Liver (tissue), 8 donors: ENCODE measurements at regions not wholly inside any gene's neighbourhood (a gene's known extent, or its start where the extent isn't known, plus 50 kb on each side); places are given as distances from the start of the nearest gene placed in this dataset.

ENCODE experiments used
- DNase-seq: peaks from one replicate; pipeline ENCODE4 v3.0.0-alpha.2; 2017; ENCODE audit warnings: low spot score
- H3K27ac ChIP-seq, 2 donors: one replicate each; pipeline ENCODE4 v1.7.0; 2013; ENCODE audit warnings: inconsistent platforms in 2 of 2, low read length in 2 of 2, control low read depth in 1 of 2, low read depth in 1 of 2, mild to moderate bottlenecking in 1 of 2
- H3K27me3 ChIP-seq, 4 donors: one replicate each; pipeline versions ENCODE4 v1.6.1 to v1.7.0; 2013; ENCODE audit warnings: low read length in 3 of 4, inconsistent platforms in 1 of 4, mild to moderate bottlenecking in 1 of 4, moderate library complexity in 1 of 4; ENCODE audit not compliant: control insufficient read depth in 4 of 4, insufficient read depth in 4 of 4
- H3K36me3 ChIP-seq, 4 donors: one replicate each; pipeline versions ENCODE4 v1.6.1 to v1.7.0; 2013; ENCODE audit warnings: low read length in 3 of 4, mild to moderate bottlenecking in 3 of 4, low read depth in 1 of 4, moderate library complexity in 1 of 4; ENCODE audit not compliant: control insufficient read depth in 4 of 4, insufficient read depth in 3 of 4
- H3K4me1 ChIP-seq, 4 donors: one replicate each; pipeline versions ENCODE4 v1.6.1 to v1.7.0; 2013; ENCODE audit warnings: low read length in 3 of 4, mild to moderate bottlenecking in 3 of 4, moderate library complexity in 1 of 4; ENCODE audit not compliant: control insufficient read depth in 4 of 4, insufficient read depth in 4 of 4
- H3K4me3 ChIP-seq, 3 donors: one replicate each; pipeline versions ENCODE4 v1.6.1 to v1.7.0; 2013; ENCODE audit warnings: low read length in 3 of 3, control low read depth in 1 of 3, low read depth in 1 of 3, mild to moderate bottlenecking in 1 of 3
- H3K9ac ChIP-seq, 2 donors: one replicate each; pipeline ENCODE4 v1.7.0; 2013; ENCODE audit warnings: low read length in 2 of 2, mild to moderate bottlenecking in 2 of 2, moderate library complexity in 2 of 2, control low read depth in 1 of 2, low read depth in 1 of 2
- H3K9me3 ChIP-seq, 4 donors: one replicate each; pipeline versions ENCODE4 v1.6.1 to v1.7.0; 2013; ENCODE audit warnings: low read length in 3 of 4; ENCODE audit not compliant: control insufficient read depth in 4 of 4
- EGR1 ChIP-seq, 2 donors: IDR thresholded peaks; 2 replicates each; pipeline ENCODE4 v1.6.1; 2016 to 2018; ENCODE audit warnings: antibody characterized with exemption in 2 of 2, low read depth in 2 of 2
- FOXA1 ChIP-seq: IDR thresholded peaks from 2 replicates; pipeline ENCODE4 v1.6.1; 2016; ENCODE audit warnings: antibody characterized with exemption
- FOXA2 ChIP-seq: IDR thresholded peaks from 2 replicates; pipeline ENCODE4 v1.6.1; 2016; ENCODE audit warnings: antibody characterized with exemption
- GABPA ChIP-seq, 2 donors: IDR thresholded peaks in 1 of 2; conservative IDR thresholded peaks in 1 of 2; 2 replicates each; pipeline ENCODE4 v1.6.1; 2016; ENCODE audit warnings: antibody characterized with exemption in 2 of 2, mild to moderate bottlenecking in 1 of 2, moderate library complexity in 1 of 2
- HNF4A ChIP-seq, 2 donors: conservative IDR thresholded peaks; 2 replicates each; pipeline ENCODE4 v1.6.1; 2016; ENCODE audit warnings: antibody characterized with exemption in 2 of 2, mild to moderate bottlenecking in 2 of 2
- HNF4G ChIP-seq: IDR thresholded peaks from 2 replicates; pipeline ENCODE4 v1.6.1; 2016; ENCODE audit warnings: antibody characterized with exemption
- JUND ChIP-seq, 2 donors: IDR thresholded peaks; 2 replicates each; pipeline ENCODE4 v1.6.1; 2016; ENCODE audit warnings: antibody characterized with exemption in 2 of 2
- RAD21 ChIP-seq, 2 donors: IDR thresholded peaks; 2 replicates each; pipeline ENCODE4 v1.6.1; 2016; ENCODE audit warnings: antibody characterized with exemption in 2 of 2, mild to moderate bottlenecking in 2 of 2
- RXRA ChIP-seq, 2 donors: IDR thresholded peaks; 2 replicates each; pipeline ENCODE4 v1.6.1; 2017 to 2018; ENCODE audit warnings: antibody characterized with exemption in 2 of 2, mild to moderate bottlenecking in 1 of 2
- SP1 ChIP-seq: IDR thresholded peaks from 2 replicates; pipeline ENCODE4 v1.6.1; 2018; ENCODE audit warnings: antibody characterized with exemption, mild to moderate bottlenecking
- WGBS: extraction: QIAGEN DNeasy Blood & Tissue Kit; methylation state at CpG from one replicate; pipeline ENCODE4 v1.1.7; 2013; 5-methylcytosine and 5-hydroxymethylcytosine counted together
- TF ChIP-seq, protein P1 (sequence below): fragments of 150-350 bp; IDR thresholded peaks from 2 replicates; pipeline ENCODE4 v1.5.1; 2017; ENCODE audit warnings: improper control_type of control experiment, low read depth, low read length; ENCODE audit not compliant: missing input control
- TF ChIP-seq, protein P2 (sequence below): IDR thresholded peaks from 2 replicates; pipeline ENCODE4 v1.6.1; 2016; ENCODE audit warnings: antibody characterized with exemption
- TF ChIP-seq, protein P3 (sequence below): IDR thresholded peaks from 2 replicates; pipeline ENCODE4 v1.6.1; 2016; ENCODE audit warnings: antibody characterized with exemption
- TF ChIP-seq, protein P4 (sequence below): IDR thresholded peaks from 2 replicates; pipeline ENCODE4 v1.6.1; 2016; ENCODE audit warnings: antibody characterized with exemption
- donor health status: healthy.
- donor health status: healthy.
- donor health status: healthy.
- donor health status: healthy.
- donor health status: healthy.

DNA sequence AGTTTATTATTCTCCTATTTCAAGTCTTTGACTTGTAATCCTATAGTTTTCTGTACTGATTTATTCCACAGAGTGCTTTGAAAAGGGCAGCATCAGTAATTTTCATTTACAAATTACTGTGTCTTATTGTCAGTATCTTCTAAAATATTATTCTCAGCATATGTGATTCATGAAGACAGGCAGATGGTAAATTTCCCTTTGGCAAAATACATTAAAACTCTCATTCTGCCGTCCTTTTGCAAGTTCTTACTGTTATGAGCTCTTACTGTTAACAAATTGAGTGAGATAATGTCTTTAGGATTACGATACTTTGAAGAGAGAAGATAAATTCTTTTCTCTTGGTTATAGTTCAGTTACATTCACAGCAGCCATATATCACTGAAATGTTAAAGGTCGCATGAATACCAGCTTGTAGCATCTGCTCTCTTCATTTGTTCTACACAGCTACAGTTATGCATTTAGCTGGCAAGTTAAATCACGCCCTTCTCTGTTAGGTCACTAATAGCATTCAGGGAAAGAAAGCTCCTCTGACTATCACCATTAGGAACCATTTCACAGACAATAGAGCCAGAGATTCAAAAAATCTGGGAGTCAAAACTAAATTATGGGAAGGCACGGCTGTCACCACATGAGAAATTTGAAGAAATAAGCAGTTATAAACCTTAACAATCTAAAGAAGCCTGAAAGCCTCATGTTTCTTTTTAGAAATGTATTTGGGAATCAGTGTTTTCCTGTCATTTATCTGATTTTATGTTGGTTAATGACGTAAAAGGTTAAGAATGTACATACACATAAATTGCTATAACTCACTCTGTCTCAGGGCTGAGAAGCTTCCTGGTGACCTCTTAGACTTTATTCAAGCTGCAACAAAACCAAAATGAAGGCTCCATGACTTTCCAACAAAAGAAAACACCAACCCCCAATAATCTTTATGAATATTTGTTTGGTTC lies 109.6 kb upstream of the SP4 start (continued):
- TF ChIP-seq, protein P1, sequence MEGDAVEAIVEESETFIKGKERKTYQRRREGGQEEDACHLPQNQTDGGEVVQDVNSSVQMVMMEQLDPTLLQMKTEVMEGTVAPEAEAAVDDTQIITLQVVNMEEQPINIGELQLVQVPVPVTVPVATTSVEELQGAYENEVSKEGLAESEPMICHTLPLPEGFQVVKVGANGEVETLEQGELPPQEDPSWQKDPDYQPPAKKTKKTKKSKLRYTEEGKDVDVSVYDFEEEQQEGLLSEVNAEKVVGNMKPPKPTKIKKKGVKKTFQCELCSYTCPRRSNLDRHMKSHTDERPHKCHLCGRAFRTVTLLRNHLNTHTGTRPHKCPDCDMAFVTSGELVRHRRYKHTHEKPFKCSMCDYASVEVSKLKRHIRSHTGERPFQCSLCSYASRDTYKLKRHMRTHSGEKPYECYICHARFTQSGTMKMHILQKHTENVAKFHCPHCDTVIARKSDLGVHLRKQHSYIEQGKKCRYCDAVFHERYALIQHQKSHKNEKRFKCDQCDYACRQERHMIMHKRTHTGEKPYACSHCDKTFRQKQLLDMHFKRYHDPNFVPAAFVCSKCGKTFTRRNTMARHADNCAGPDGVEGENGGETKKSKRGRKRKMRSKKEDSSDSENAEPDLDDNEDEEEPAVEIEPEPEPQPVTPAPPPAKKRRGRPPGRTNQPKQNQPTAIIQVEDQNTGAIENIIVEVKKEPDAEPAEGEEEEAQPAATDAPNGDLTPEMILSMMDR, result no peak
- TF ChIP-seq EGR1 (IDR thresholded peaks at IDR 0.05; ENCODE audit: low read depth in 2 of 2) (no peak), RAD21 (IDR thresholded peaks at IDR 0.05) (no peak)
- TF ChIP-seq, protein P2, sequence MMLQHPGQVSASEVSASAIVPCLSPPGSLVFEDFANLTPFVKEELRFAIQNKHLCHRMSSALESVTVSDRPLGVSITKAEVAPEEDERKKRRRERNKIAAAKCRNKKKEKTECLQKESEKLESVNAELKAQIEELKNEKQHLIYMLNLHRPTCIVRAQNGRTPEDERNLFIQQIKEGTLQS, result no peak

DNA sequence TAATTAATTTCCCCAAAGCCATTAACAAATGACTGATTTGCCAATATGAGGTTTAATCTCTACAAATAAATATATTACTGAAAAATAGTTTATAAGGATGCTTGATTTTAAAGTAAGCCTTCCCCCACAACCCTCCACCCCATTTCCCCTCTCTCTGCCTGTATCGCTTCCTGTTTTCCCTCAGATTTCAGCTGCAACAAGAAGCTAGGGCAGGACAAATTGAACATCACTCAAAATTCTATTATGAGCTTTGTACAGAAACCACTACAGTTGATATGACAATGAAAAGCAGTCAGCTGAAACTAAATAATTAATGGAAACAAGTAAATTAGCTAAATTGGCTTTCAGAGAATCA lies 109.0 kb upstream of the SP4 start:
- 94% methylated on average over 1 of the region's 1 CpG for WGBS
- TF ChIP-seq, protein P2, result no peak
- TF ChIP-seq GABPA (IDR thresholded peaks at IDR 0.05 in 1 of 2, conservative IDR thresholded peaks at IDR 0.05 in 1 of 2), result no peak
- TF ChIP-seq JUND (IDR thresholded peaks at IDR 0.05), result no peak
- TF ChIP-seq FOXA2, result no peak
- TF ChIP-seq, protein P3, sequence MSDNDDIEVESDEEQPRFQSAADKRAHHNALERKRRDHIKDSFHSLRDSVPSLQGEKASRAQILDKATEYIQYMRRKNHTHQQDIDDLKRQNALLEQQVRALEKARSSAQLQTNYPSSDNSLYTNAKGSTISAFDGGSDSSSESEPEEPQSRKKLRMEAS, result no peak
- no peak for TF ChIP-seq FOXA1
- TF ChIP-seq, protein P1, result no peak
- no peak for TF ChIP-seq RXRA (IDR thresholded peaks at IDR 0.05)

DNA sequence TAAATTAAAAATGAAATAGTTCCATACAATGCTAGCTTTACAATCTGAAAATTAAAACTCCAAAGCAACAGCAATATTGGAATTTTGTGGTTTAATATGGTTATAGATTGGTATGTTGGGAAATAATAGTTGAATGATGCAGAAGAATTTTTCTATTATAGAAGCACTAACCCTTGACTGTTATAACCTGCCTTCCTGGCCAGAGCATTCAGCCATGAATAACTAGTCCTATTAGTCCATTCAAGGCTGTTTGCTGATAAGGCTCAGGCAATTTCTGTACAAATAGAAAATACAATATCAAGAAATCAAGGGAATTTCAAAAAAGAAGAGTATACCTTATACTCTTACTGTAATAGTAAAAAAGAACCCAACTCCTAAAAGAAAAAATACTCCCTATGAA lies 101.6 kb upstream of the SP4 start:
- no peak for DNase-seq
- peaks cover 0 to 4% (median 0%) of the 10 kb centered on the region in 4 donors for H3K9me3 ChIP-seq
- H3K4me3 ChIP-seq, result no peak overlapping the region
- no peak overlapping the region for H3K9ac ChIP-seq
- no peaks in the 10 kb centered on the region for H3K27me3 ChIP-seq
- no peaks in the 10 kb centered on the region for H3K36me3 ChIP-seq
- no peaks in the 10 kb centered on the region for H3K4me1 ChIP-seq
- no peak overlapping the region for H3K27ac ChIP-seq
- TF ChIP-seq FOXA2, result no peak
- no peak for TF ChIP-seq RXRA (IDR thresholded peaks at IDR 0.05)
- TF ChIP-seq, protein P4, sequence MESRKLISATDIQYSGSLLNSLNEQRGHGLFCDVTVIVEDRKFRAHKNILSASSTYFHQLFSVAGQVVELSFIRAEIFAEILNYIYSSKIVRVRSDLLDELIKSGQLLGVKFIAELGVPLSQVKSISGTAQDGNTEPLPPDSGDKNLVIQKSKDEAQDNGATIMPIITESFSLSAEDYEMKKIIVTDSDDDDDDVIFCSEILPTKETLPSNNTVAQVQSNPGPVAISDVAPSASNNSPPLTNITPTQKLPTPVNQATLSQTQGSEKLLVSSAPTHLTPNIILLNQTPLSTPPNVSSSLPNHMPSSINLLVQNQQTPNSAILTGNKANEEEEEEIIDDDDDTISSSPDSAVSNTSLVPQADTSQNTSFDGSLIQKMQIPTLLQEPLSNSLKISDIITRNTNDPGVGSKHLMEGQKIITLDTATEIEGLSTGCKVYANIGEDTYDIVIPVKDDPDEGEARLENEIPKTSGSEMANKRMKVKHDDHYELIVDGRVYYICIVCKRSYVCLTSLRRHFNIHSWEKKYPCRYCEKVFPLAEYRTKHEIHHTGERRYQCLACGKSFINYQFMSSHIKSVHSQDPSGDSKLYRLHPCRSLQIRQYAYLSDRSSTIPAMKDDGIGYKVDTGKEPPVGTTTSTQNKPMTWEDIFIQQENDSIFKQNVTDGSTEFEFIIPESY, result no peak
- no peak for TF ChIP-seq HNF4G
- no peak for TF ChIP-seq HNF4A (conservative IDR thresholded peaks at IDR 0.05)
- TF ChIP-seq, protein P3, result no peak
- TF ChIP-seq, protein P1, result no peak
- no peak for TF ChIP-seq FOXA1
- no peak for TF ChIP-seq RAD21 (IDR thresholded peaks at IDR 0.05)
- no peak for TF ChIP-seq GABPA (IDR thresholded peaks at IDR 0.05 in 1 of 2, conservative IDR thresholded peaks at IDR 0.05 in 1 of 2)
- TF ChIP-seq SP1, result no peak

More for the DNA sequence above, 109.0 kb upstream of the SP4 start:
- H3K36me3 ChIP-seq, result no peaks in the 10 kb centered on the region
- no peak for DNase-seq
- H3K9me3 ChIP-seq, result no peaks in the 10 kb centered on the region
- no peak overlapping the region for H3K9ac ChIP-seq
- H3K4me1 ChIP-seq, result no peaks in the 10 kb centered on the region
- no peak overlapping the region for H3K4me3 ChIP-seq
- H3K27me3 ChIP-seq, result no peaks in the 10 kb centered on the region
- H3K27ac ChIP-seq, result no peak overlapping the region
